Liver (tissue), 8 donors: ENCODE measurements at regions not wholly inside any gene's neighbourhood (a gene's known extent, or its start where the extent isn't known, plus 50 kb on each side); places are given as distances from the start of the nearest gene placed in this dataset.

Experiments used
- DNase-seq: peaks from one replicate; pipeline ENCODE4 v3.0.0-alpha.2; 2017; ENCODE audit warnings: low spot score
- H3K27ac ChIP-seq, 2 donors: one replicate each; pipeline ENCODE4 v1.7.0; 2013; ENCODE audit warnings: inconsistent platforms in 2 of 2, low read length in 2 of 2, control low read depth in 1 of 2, low read depth in 1 of 2, mild to moderate bottlenecking in 1 of 2
- H3K27me3 ChIP-seq, 4 donors: one replicate each; pipeline versions ENCODE4 v1.6.1 to v1.7.0; 2013; ENCODE audit warnings: low read length in 3 of 4, inconsistent platforms in 1 of 4, mild to moderate bottlenecking in 1 of 4, moderate library complexity in 1 of 4; ENCODE audit not compliant: control insufficient read depth in 4 of 4, insufficient read depth in 4 of 4
- H3K36me3 ChIP-seq, 4 donors: one replicate each; pipeline versions ENCODE4 v1.6.1 to v1.7.0; 2013; ENCODE audit warnings: low read length in 3 of 4, mild to moderate bottlenecking in 3 of 4, low read depth in 1 of 4, moderate library complexity in 1 of 4; ENCODE audit not compliant: control insufficient read depth in 4 of 4, insufficient read depth in 3 of 4
- H3K4me1 ChIP-seq, 4 donors: one replicate each; pipeline versions ENCODE4 v1.6.1 to v1.7.0; 2013; ENCODE audit warnings: low read length in 3 of 4, mild to moderate bottlenecking in 3 of 4, moderate library complexity in 1 of 4; ENCODE audit not compliant: control insufficient read depth in 4 of 4, insufficient read depth in 4 of 4
- H3K4me3 ChIP-seq, 3 donors: one replicate each; pipeline versions ENCODE4 v1.6.1 to v1.7.0; 2013; ENCODE audit warnings: low read length in 3 of 3, control low read depth in 1 of 3, low read depth in 1 of 3, mild to moderate bottlenecking in 1 of 3
- H3K9ac ChIP-seq, 2 donors: one replicate each; pipeline ENCODE4 v1.7.0; 2013; ENCODE audit warnings: low read length in 2 of 2, mild to moderate bottlenecking in 2 of 2, moderate library complexity in 2 of 2, control low read depth in 1 of 2, low read depth in 1 of 2
- H3K9me3 ChIP-seq, 4 donors: one replicate each; pipeline versions ENCODE4 v1.6.1 to v1.7.0; 2013; ENCODE audit warnings: low read length in 3 of 4; ENCODE audit not compliant: control insufficient read depth in 4 of 4
- ATF3 ChIP-seq: IDR thresholded peaks from 2 replicates; pipeline ENCODE4 v1.6.1; 2016; ENCODE audit warnings: antibody characterized with exemption
- CTCF ChIP-seq: fragments of 150-350 bp; IDR thresholded peaks from 2 replicates; pipeline ENCODE4 v1.5.1; 2017; ENCODE audit warnings: improper control_type of control experiment, low read depth, low read length; ENCODE audit not compliant: missing input control
- EGR1 ChIP-seq, 2 donors: IDR thresholded peaks; 2 replicates each; pipeline ENCODE4 v1.6.1; 2016 to 2018; ENCODE audit warnings: antibody characterized with exemption in 2 of 2, low read depth in 2 of 2
- FOXA1 ChIP-seq: IDR thresholded peaks from 2 replicates; pipeline ENCODE4 v1.6.1; 2016; ENCODE audit warnings: antibody characterized with exemption
- GABPA ChIP-seq, 2 donors: IDR thresholded peaks in 1 of 2; conservative IDR thresholded peaks in 1 of 2; 2 replicates each; pipeline ENCODE4 v1.6.1; 2016; ENCODE audit warnings: antibody characterized with exemption in 2 of 2, mild to moderate bottlenecking in 1 of 2, moderate library complexity in 1 of 2
- JUND ChIP-seq, 2 donors: IDR thresholded peaks; 2 replicates each; pipeline ENCODE4 v1.6.1; 2016; ENCODE audit warnings: antibody characterized with exemption in 2 of 2
- MAX ChIP-seq: IDR thresholded peaks from 2 replicates; pipeline ENCODE4 v1.6.1; 2016; ENCODE audit warnings: antibody characterized with exemption
- NR2F2 ChIP-seq: IDR thresholded peaks from 2 replicates; pipeline ENCODE4 v1.6.1; 2016; ENCODE audit warnings: antibody characterized with exemption
- RAD21 ChIP-seq, 2 donors: IDR thresholded peaks; 2 replicates each; pipeline ENCODE4 v1.6.1; 2016; ENCODE audit warnings: antibody characterized with exemption in 2 of 2, mild to moderate bottlenecking in 2 of 2
- REST ChIP-seq: IDR thresholded peaks from 2 replicates; pipeline ENCODE4 v1.6.1; 2016; ENCODE audit warnings: antibody characterized with exemption, mild to moderate bottlenecking
- RXRA ChIP-seq, 2 donors: IDR thresholded peaks; 2 replicates each; pipeline ENCODE4 v1.6.1; 2017 to 2018; ENCODE audit warnings: antibody characterized with exemption in 2 of 2, mild to moderate bottlenecking in 1 of 2
- SP1 ChIP-seq: IDR thresholded peaks from 2 replicates; pipeline ENCODE4 v1.6.1; 2018; ENCODE audit warnings: antibody characterized with exemption, mild to moderate bottlenecking
- TAF1 ChIP-seq: conservative IDR thresholded peaks from 2 replicates; pipeline ENCODE4 v1.6.1; 2016; ENCODE audit warnings: antibody characterized with exemption, mild to moderate bottlenecking
- YY1 ChIP-seq: IDR thresholded peaks from 2 replicates; pipeline ENCODE4 v1.6.1; 2016; ENCODE audit warnings: antibody characterized with exemption, mild to moderate bottlenecking
- ZBTB33 ChIP-seq: IDR thresholded peaks from 2 replicates; pipeline ENCODE4 v1.6.1; 2016; ENCODE audit warnings: antibody characterized with exemption
- WGBS: extraction: QIAGEN DNeasy Blood & Tissue Kit; methylation state at CpG from one replicate; pipeline ENCODE4 v1.1.7; 2013; 5-methylcytosine and 5-hydroxymethylcytosine counted together
- donor health status: healthy.
- donor health status: healthy.
- donor health status: healthy.
- donor health status: healthy.
- donor health status: healthy.

- peak; percentile 84 for TF ChIP-seq ATF3
- peak; percentile 28 to 64 for TF ChIP-seq RAD21 (IDR thresholded peaks at IDR 0.05)
- no peak for TF ChIP-seq NR2F2
- no peak for TF ChIP-seq CTCF
- peak; percentile 59 for TF ChIP-seq SP1
Observed at GRCh38 chr7:17130281-17131059, 168.0 kb upstream of the AHR start (continued).

- peak overlapping the region in 2 of 3 donors; percentile 34 to 46 for H3K4me3 ChIP-seq
- no peaks in the 10 kb centered on the region for H3K9me3 ChIP-seq
- TF ChIP-seq EGR1 (IDR thresholded peaks at IDR 0.05; ENCODE audit: low read depth in 2 of 2) (no peak), JUND (IDR thresholded peaks at IDR 0.05) (no peak), SP1 (no peak), MAX (no peak), FOXA1 (no peak), GABPA (IDR thresholded peaks at IDR 0.05 in 1 of 2, conservative IDR thresholded peaks at IDR 0.05 in 1 of 2) (no peak)
- WGBS: 50% methylated on average over 5 of the region's 5 CpGs
- no peak for DNase-seq
- peak overlapping the region; percentile 65 to 74 for H3K27ac ChIP-seq
- H3K4me1 ChIP-seq: peaks cover 0 to 15% (median 3%) of the 10 kb centered on the region in 4 donors
- H3K27me3 ChIP-seq: no peaks in the 10 kb centered on the region
- no peaks in the 10 kb centered on the region for H3K36me3 ChIP-seq
- H3K9ac ChIP-seq: peak overlapping the region in 1 of 2 donors; percentile 82
Observed at GRCh38 chr7:17131060-17131345, 167.4 kb upstream of the AHR start.

- Histone ChIP-seq H3K27ac (no peak overlapping the region), H3K9me3 (no peaks in the 10 kb centered on the region), H3K4me3 (no peak overlapping the region), H3K36me3 (no peaks in the 10 kb centered on the region), H3K9ac (no peak overlapping the region), H3K27me3 (no peaks in the 10 kb centered on the region), H3K4me1 (peaks cover 0 to 15% (median 3%) of the 10 kb centered on the region in 4 donors)
- DNase-seq: no peak
- TF ChIP-seq MAX (no peak), RAD21 (IDR thresholded peaks at IDR 0.05) (peak in 1 of 2 donors; percentile 23), RXRA (IDR thresholded peaks at IDR 0.05) (no peak), FOXA1 (no peak), SP1 (peak; percentile 33), GABPA (IDR thresholded peaks at IDR 0.05 in 1 of 2, conservative IDR thresholded peaks at IDR 0.05 in 1 of 2) (no peak), JUND (IDR thresholded peaks at IDR 0.05) (no peak)
- WGBS: 90% methylated on average over 6 of the region's 6 CpGs
Observed at GRCh38 chr7:17131983-17132655, 166.3 kb upstream of the AHR start.

GRCh38 chr7:17132726-17133125, 165.7 kb upstream of the AHR start:
- H3K4me3 ChIP-seq: no peak overlapping the region
- H3K27me3 ChIP-seq: no peaks in the 10 kb centered on the region
- no peak overlapping the region for H3K27ac ChIP-seq
- no peak for DNase-seq
- 74% methylated on average over 3 of the region's 3 CpGs for WGBS
- no peaks in the 10 kb centered on the region for H3K36me3 ChIP-seq
- H3K9me3 ChIP-seq: no peaks in the 10 kb centered on the region
- H3K4me1 ChIP-seq: peaks cover 0 to 15% (median 3%) of the 10 kb centered on the region in 4 donors
- no peak overlapping the region for H3K9ac ChIP-seq
- TF ChIP-seq YY1 (no peak), REST (no peak), JUND (IDR thresholded peaks at IDR 0.05) (no peak), ATF3 (no peak), ZBTB33 (no peak), TAF1 (no peak)
